GM10248 (cell line): ENCODE measurements at regions not wholly inside any gene's neighbourhood (a gene's known extent, or its start where the extent isn't known, plus 50 kb on each side); places are given as distances from the start of the nearest gene placed in this dataset.

Experiments
- CTCF ChIA-PET: fragments of 300-600 bp; sonication (Branson Sonifier 250); formaldehyde crosslinking; extraction: SDS; loops from one replicate; lab custom pipeline; 2021; ENCODE audit warnings: antibody characterized with exemption; lab: Yijun Ruan, JAX
- POLR2A ChIA-PET: fragments of 350-650 bp; sonication (Branson Sonifier 250); formaldehyde crosslinking; extraction: SDS; loops from one replicate; lab custom pipeline; 2020; ENCODE audit warnings: antibody characterized with exemption; lab: Yijun Ruan, JAX
- DNase-seq: peaks from one replicate; pipeline ENCODE4 v3.0.0; 2012; ENCODE audit errors: extremely low spot score
- CTCF ChIP-seq: IDR thresholded peaks from 2 replicates; pipeline ENCODE4 v1.5.1; 2012; ENCODE audit warnings: mild to moderate bottlenecking, low read depth; ENCODE audit errors: extremely low read depth, missing control alignments, control extremely low read depth

- DNase-seq = no peak
- ChIA-PET CTCF (interaction anchor here (1.2 to 1.4 kb wide), 2 partner anchors 9 to 14 kb away, joined by 3 to 4 read pairs; no protein-coding TSS in a partner anchor), POLR2A (no interaction called here)
- TF ChIP-seq CTCF = no peak
Measured at GRCh38 chr16:14011001-14011400, 60.1 kb upstream of the MRTFB start.

DNA sequence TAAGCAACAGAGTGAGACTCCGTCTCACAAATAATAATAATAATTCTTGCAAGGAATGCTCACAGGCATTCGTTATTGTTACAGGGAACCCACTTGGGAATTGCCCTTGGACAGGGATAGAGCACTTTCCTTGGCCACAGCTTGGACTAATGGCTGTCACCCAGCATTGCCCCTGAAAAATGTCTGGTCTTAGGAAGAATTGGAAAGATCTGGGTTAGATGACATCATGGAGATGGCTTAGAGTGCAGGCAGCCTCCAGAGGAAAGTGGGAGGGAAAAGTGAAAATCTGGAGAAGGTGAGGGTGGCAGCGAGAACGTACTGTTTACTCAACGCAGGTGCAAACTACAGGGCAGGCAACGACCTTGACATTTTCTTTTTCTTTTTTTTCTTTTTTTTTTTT lies 59.3 kb upstream of the MRTFB start:
- no peak for TF ChIP-seq CTCF
- no peak for DNase-seq
- ChIA-PET POLR2A (no interaction called here), CTCF (interaction anchor here (1.2 kb wide), 1 partner anchor 9 kb away, joined by 4 read pairs; no protein-coding TSS in a partner anchor)

DNA sequence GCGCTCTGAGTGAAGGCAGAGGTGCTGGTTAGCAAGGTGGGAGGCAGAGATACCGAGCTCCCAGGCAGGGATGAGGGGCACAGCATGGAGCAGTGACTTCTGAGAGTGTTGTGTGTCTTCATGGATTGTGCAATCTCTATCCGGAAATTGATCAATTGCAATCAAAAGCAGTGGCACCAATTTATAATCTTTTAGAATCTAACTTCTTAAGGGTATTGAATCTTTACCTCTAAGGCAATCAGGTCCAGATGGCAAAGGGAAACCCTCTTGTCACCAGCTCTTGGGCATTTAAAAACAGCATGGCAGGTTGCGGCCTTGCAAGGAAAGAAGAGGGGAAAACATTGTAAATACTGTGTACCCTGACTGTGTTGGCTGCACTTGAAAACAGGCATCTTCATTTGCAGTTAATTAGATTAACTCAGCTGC lies 58.0 kb upstream of the MRTFB start:
- ChIA-PET POLR2A (no interaction called here), CTCF (interaction anchor here (1.3 kb wide), 1 partner anchor 22 kb away, joined by 4 read pairs; no protein-coding TSS in a partner anchor)
- TF ChIP-seq CTCF = no peak
- DNase-seq = no peak

- no peak for DNase-seq
- ChIA-PET POLR2A (no interaction called here), CTCF (interaction anchor here (1.3 kb wide), 1 partner anchor 22 kb away, joined by 4 read pairs; no protein-coding TSS in a partner anchor)
- TF ChIP-seq CTCF = no peak
Measured at GRCh38 chr16:14013571-14014283, 57.4 kb upstream of the MRTFB start.

- no peak for TF ChIP-seq CTCF
- CTCF ChIA-PET = no interaction called here
Measured at GRCh38 chr16:14014284-14014625, 56.9 kb upstream of the MRTFB start.

GRCh38 chr16:14015033-14015432 lies 56.1 kb upstream of the MRTFB start:
- ChIA-PET POLR2A (no interaction called here), CTCF (no interaction called here)
- TF ChIP-seq CTCF = no peak
- DNase-seq = no peak

More at GRCh38 chr16:14014284-14014625, 56.9 kb upstream of the MRTFB start:
- no peak for DNase-seq
- POLR2A ChIA-PET = no interaction called here
